HG03565 (cell line): ENCODE measurements at regions not wholly inside any gene's neighbourhood (a gene's known extent, or its start where the extent isn't known, plus 50 kb on each side); places are given as distances from the start of the nearest gene placed in this dataset.
A peak's percentile ranks its signal among the peaks of the same experiment; 100 is the strongest.
"Not testable (repeated sequence)": the region's sequence is repeated elsewhere in the genome, so short reads cannot be mapped to it uniquely, and the experiment has no call there.

ENCODE experiments used
- ATAC-seq: cut with Tn5 transposase; IDR thresholded peaks from one replicate; pipeline ENCODE4 v1.9.1; 2021; ENCODE audit warnings: mild to moderate bottlenecking, moderate library complexity; ENCODE audit not compliant: unreplicated experiment

GRCh38 chr1:166488327-166488726 lies 321.5 kb upstream of the FAM78B start:
- no peak for ATAC-seq

GRCh38 chr1:166489356-166489669 lies 322.5 kb upstream of the FAM78B start:
- ATAC-seq, result no peak

- ATAC-seq, result peak; percentile 74
Observed at GRCh38 chr1:166489670-166490436, 323.1 kb upstream of the FAM78B start.

- peak; percentile 55 for ATAC-seq
Observed at GRCh38 chr1:166490437-166490991, 323.7 kb upstream of the FAM78B start.

- not testable (repeated sequence) for ATAC-seq
Observed at GRCh38 chr1:166493765-166494164, 327.0 kb upstream of the FAM78B start.

- no peak for ATAC-seq
Observed at GRCh38 chr1:166507347-166507746, 331.9 kb upstream of the POGK start.

GRCh38 chr1:166511761-166512160 lies 327.5 kb upstream of the POGK start:
- ATAC-seq, result no peak

- no peak for ATAC-seq
Observed at GRCh38 chr1:166514067-166514466, 325.2 kb upstream of the POGK start.

GRCh38 chr1:166527752-166528151 lies 311.5 kb upstream of the POGK start:
- no peak for ATAC-seq

- no peak for ATAC-seq
Observed at GRCh38 chr1:166538646-166539045, 300.6 kb upstream of the POGK start.

- ATAC-seq, result no peak
Observed at GRCh38 chr1:166544036-166544435, 295.2 kb upstream of the POGK start.

- no peak for ATAC-seq
Observed at GRCh38 chr1:166544561-166544960, 294.7 kb upstream of the POGK start.

GRCh38 chr1:166552706-166553105 lies 286.6 kb upstream of the POGK start:
- ATAC-seq, result no peak

GRCh38 chr1:166570954-166571353 lies 268.3 kb upstream of the POGK start:
- ATAC-seq, result no peak

- no peak for ATAC-seq
Observed at GRCh38 chr1:166573199-166573598, 266.1 kb upstream of the POGK start.

GRCh38 chr1:166579557-166580501 lies 259.4 kb upstream of the POGK start:
- no peak for ATAC-seq

- no peak for ATAC-seq
Observed at GRCh38 chr1:166588741-166589140, 250.5 kb upstream of the POGK start.

- ATAC-seq, result no peak
Observed at GRCh38 chr1:166590161-166590560, 249.1 kb upstream of the POGK start.

- ATAC-seq, result no peak
Observed at GRCh38 chr1:166594646-166595045, 244.6 kb upstream of the POGK start.

GRCh38 chr1:166597516-166597915 lies 241.8 kb upstream of the POGK start:
- no peak for ATAC-seq

- ATAC-seq, result no peak
Observed at GRCh38 chr1:166600574-166600973, 238.7 kb upstream of the POGK start.
